GM19372 (cell line): ENCODE measurements at regions not wholly inside any gene's neighbourhood (a gene's known extent, or its start where the extent isn't known, plus 50 kb on each side); places are given as distances from the start of the nearest gene placed in this dataset.
"Not testable (repeated sequence)": the region's sequence is repeated elsewhere in the genome, so short reads cannot be mapped to it uniquely, and the experiment has no call there.

ENCODE experiments used
- ATAC-seq: cut with Tn5 transposase; IDR thresholded peaks from one replicate; pipeline ENCODE4 v1.9.1; 2021; ENCODE audit warnings: mild to moderate bottlenecking, low read depth, moderate library complexity; ENCODE audit not compliant: unreplicated experiment

DNA sequence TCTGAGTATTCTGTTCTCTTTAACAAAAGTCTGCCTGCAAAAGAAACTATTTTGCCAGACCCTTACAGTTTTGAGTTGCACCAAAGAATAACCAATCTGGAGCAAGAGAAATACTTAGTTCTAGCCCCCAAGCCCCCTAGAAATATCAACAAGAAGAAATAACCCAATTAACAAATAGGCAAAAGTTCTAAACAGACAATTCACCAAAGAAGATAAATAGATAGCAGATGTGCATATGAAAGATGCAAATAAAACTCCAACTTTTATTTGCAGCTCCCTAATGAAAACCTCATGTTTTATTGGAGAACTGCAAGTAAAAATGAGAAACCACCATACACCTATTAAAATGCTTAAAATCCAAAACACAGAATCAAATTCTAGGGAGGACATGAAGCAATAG lies 1308.0 kb downstream of the CDH11 start:
- ATAC-seq = no peak

DNA sequence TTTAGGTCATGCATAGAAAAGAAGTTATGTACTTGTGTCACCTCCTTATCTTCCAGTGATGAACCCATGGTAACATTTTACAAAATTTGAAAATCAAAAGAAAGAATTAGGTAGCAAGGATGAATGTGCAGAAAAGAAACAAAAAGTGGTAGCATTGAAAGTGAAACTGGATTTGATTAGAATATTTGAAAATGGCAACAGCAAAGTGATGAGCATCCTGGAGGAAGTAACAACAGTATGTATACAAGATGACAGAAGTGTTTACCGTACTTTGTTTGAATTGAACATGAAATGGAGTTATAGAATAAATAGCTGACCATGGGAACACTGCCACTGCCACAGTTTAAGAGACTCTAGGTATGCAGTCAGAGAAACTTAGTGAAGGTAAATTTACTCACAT lies 1313.1 kb downstream of the CDH11 start:
- no peak for ATAC-seq

DNA sequence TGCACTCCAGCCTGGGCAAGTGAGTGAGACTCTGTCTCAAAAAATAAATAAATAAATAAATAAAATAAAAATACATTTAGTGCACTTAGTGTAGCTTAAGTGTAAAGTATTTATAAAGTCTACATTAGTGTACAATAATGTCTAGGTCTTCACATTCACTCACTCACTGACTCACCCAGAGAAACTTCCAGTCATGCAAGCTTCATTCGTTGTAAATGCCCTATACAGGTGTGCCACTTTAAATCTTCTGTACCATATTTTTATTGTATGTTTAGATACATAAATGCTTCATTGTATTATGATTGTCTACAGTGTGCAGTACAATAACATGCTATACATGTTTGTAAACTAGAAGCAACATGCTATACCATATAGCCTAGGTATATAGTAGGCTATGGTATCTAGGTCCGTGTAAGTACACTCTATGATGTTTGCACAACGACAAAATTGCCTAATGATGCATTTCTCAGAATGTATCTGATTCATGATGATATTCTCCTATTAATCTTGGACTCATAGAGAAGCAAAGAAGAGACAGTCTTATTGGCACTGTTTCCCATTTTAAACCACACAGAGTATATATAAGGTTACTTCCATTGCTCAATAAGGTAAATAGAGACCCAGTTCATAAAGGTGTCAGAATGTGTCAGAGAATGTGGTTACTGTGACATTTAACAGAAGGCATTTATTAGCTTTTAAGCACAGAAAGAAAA lies 1314.9 kb downstream of the CDH11 start:
- ATAC-seq = no peak

DNA sequence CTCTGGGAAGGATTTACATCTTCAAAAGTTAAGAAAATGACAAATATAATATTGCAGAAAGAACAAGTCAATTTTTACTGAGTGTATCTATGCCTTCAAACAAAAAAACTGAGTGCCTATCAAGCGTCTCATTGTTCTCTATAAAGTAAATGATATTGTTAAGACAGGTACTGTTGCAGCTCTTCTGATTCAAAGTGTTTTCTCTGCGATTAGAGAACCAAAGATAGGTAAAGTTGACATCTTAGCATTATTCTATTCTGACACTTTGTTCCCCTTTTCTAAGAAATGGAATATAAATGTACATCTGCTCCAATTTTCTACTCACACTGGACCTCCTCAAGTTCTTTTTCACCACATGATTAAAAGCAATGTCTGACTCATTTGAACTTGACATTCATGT lies 1317.7 kb downstream of the CDH11 start:
- ATAC-seq = no peak

DNA sequence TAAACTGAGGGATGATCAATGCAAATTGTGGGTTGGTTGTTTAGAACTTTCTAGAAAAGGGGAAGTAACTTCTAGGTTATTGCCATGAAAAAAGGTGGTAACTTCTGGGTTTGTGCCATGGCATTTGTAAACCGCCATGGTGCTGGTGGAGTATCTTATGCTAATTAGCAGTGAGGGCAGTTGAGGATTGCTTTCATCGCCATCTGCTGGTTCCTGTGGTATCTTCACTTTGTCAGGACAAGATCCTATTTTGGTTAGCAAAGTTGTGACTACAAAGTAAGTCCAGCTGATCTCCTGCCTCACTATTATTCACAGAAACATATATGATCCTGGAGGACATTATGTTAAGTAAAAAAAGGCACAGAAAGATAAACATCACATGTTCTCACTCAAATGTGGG lies 1332.3 kb downstream of the CDH11 start:
- no peak for ATAC-seq

DNA sequence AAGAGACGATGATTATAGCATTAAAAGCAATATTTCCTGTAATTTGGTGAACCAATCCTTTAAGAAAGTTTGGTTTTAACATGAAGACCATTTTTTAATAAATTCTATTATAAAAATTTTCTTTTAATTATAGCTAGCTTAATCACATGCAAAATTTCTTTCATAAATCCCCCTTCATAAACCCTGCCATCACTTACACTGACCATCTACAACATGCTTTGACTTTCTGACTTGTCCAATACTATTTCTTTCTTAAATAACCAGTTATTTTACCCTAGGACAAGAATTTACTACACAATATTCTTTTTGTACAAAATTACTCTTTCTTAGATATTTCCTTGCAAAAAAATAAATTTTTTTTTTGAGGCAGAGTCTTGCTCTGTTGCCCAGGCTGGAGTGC lies 1334.8 kb downstream of the CDH11 start:
- ATAC-seq = no peak

DNA sequence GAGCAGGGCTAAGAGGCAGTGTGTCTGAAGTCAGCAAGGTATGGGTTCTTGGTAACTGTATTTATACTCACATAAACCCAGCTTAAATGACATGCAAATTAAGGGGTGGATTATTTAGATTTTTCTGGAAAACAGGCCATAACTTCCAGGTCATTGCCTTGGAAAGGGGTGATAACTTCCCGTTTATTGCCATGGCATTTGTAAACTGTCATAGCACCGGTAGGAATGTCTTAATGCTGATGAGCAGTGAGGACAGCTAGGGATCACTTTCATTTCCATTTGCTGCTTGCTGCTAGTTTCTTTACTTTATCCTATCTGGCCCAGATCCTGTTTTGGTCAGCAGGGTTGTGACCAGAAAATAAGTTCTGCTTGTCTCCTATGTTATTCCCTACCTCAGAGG lies 1336.7 kb downstream of the CDH11 start:
- ATAC-seq = no peak

DNA sequence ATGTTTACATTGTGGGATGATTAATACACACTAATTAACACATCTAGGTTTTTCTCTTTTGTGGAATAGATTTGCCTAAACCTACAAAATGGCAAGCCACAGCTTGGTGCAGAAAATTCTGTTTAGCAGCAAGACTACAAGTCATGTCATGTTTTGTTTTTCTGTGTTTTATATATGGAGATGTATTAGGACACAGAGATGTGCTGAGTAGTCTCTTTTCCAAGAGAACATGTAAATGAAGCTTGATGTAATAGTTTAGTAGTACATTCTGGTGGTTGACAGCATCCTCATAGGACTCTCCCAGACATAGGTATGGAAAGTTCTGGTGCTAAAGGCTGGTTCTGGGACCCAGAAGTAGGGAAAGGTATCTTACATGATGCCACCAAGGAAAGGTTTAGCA lies 1345.4 kb downstream of the CDH11 start:
- ATAC-seq = no peak

DNA sequence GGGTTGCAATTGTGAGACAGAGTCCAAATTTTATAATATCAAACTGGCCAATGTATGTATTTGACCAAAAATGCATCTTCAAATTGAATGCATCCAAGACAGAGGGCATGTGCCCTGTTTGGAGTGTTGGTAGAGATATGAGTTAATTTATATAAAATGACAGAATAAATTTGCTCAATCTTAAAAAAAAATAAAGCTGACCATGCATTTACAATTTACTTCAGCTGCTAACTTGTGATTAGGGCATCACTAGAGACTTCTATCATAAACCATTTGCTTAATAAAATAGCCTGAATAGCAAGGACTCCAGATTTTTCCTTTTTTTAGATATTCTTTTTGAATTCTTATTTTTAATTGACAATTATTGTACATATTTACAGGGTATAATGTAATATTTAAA lies 1345.8 kb downstream of the CDH11 start:
- no peak for ATAC-seq

DNA sequence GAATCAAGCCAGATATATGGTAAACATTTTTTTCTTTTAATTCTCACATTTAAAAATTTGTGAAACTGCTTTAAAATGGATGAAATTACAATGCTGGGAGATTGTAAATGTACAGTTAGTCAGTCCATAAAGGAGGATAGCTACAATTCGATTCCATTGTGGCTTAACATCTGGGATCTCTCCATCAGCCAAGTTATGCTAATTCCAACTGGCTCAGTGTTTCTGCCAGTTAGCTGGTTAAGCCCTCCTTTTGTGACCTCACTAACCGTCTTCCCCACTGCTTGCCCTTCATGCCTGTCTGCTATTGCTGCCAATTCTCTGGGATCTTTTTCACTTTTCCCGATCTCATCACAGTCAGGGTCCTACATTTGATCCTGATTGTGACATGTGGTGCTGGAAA lies 1347.6 kb downstream of the CDH11 start:
- ATAC-seq = no peak

DNA sequence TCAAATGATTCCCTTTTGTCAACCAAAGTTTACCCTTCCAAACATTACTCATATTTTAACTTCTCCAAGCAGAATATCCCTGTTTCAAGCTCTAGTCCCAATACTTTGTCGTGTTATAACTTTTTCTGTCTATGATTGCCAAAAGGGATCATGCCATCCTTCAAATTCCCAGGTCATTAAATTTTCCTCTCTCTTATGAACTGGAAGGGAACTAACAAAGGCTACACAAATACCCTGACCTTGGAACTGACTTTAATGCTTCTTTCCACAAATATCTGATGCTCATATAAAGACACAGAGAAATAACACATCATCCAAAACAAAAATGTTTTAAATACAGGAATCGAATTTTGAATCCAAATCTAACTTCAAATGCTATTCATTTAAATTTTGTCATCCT lies 1352.7 kb downstream of the CDH11 start:
- no peak for ATAC-seq

DNA sequence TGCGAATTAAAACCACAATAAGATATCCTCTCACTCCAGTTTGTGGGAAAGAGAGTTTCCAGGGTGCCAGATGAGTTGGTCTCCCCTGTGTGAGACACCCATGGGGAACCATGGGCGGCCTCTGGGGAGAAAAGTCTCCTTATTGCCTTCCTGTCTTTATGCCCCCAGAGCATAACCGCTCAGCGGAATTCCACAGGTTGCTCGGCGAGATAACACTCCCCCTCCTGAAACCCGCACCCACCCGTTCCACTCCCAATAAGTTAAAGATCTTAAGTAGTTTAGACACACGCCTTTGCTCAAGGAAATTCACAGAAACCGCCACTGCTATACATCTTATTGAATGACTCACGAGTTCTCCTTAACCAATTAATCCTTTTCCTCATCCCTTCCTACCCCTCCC lies 1361.6 kb downstream of the CDH11 start:
- not testable (repeated sequence) for ATAC-seq

DNA sequence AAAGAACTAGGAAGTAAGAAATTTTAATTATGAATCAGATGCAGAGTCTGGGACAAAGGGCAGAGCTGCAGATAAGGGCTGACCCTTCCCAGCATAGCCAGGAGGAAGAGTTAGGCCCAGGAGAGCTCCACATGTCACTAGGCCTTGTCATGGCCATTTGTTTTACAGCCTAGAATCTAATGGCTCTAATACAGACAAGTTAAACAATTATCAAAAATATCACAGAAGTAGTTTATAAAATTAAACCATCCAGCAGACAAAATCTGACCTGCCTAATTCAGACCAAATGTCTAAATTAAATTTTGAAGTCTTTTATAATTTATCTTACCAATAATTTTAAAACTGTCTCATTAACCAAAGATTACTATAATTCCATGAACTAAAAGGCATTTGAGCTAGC lies 1369.5 kb downstream of the CDH11 start:
- no peak for ATAC-seq

DNA sequence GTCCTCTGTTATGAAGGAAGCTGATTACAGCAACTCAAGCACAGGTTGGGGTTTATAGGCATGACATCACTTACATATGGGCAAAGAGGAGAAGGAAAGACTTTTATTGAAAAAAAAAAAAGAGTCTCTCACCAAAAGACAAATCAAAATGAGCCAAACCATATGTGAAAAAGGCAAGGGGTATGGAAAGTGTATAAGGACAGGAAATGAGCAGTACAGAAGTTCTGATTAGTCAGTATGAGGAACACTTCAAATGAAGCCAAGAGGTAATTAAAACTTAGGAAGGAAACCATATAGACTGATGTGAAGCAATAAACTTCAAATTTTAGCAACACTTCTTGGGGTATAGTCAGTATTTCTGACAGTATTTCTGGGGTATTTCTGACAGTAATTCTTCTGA lies 1372.6 kb downstream of the CDH11 start:
- no peak for ATAC-seq

DNA sequence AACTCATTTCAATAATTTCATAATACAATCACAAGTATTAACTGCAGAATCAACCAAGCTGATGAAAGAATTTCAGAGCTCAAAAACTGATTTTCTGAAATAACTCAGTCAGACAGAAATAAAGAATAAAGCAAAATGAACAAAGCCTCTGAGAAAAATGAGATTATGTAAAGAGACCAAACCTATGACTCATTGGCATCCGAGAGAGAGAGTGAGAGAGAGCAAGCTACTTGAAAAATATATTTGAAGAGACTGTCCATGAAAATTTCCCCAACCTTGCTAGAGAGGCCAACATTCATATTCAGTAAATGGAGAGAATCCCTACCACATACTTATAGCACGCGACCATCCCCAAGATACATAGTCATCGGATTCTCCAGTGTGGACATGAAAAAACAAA lies 1376.4 kb downstream of the CDH11 start:
- no peak for ATAC-seq

DNA sequence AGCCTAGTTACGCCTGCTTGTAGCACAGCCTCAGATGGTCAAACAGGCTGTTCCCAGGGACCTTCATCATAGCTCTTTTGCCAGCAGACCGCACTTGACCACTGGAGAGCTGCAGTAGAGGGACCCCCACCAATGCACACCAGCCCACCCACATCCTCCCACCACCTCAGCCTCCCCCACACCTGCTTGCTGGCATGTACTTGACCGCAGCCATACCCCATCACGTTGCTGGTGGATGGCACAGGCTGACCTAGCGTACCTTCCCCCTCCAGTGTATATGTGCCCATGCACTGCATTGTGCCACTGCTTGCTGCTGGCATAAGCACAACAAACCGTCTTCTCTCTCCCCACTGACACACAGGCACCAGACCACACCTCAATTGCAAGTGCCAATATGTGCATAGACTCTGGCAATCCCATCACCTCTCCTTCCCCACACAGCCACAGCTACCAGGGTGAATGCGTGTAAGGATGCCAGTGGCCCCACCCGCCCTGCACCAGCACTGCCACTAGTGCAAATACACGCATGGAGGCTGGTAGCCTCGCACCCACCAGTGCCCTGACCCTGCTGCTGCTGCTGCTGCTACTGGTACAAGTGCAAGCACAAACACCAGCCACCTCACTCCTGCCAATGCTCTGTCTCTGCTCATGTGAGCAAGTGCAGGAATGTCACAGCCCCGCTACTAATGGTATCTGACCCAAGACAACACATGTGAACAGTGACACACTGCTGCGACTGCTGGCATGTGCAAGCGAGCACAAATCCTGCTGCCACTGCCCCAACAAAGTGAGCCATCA lies 1377.6 kb downstream of the CDH11 start:
- ATAC-seq = no peak

DNA sequence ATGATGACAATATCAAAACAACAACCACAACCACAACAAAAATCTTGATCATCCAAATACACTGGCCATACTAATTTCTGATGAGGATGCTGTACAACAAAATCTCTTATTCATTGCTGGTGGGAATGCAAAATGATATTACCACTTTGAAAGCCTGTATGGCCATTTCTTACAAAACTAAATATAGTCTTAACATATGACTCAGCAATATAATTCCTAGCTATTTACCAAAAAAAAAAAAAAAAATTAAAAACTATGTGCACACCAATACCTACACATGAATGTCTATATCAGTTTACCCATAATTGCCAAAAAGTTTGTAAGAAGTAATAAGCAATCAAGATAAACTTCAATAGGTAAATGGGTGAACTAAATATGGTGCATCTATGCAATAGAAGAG lies 1379.7 kb downstream of the CDH11 start:
- ATAC-seq = no peak

DNA sequence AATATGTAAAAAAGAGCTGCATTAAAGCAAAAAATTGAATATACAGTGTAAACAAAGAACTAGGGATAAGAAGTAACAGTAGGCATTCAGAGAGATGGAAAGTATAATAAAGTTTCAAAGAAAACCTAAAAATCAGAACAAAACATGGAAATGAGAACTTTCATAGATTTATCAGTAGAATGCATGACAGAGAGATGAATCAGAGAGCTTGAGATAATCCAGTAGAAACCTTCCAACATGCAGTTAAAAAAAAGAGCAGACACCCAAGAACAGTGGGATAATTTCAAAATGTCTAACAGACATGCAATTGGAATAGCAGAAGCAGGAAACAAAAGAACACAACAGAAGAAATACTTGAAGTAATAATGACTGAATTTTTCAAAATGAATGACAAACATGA lies 1384.2 kb downstream of the CDH11 start:
- ATAC-seq = no peak

DNA sequence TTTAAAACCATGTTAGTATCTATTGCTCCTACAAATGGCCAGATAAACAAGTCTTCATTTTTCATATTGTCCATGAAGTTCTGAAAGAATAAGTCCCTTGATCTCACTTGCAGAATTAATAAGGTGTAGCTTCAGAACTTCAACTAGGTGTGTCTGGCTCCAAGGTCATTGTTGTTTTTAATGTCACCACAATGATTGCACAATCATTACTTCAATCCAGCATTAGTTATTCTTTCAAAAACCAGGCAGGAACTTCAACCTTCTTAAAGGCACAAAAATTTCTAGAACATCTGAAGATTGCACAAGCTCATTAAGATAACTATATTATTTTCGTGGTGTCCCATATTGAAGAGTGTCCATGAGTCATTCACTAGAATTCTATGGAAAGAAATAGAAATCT lies 1386.4 kb downstream of the CDH11 start:
- ATAC-seq = no peak

DNA sequence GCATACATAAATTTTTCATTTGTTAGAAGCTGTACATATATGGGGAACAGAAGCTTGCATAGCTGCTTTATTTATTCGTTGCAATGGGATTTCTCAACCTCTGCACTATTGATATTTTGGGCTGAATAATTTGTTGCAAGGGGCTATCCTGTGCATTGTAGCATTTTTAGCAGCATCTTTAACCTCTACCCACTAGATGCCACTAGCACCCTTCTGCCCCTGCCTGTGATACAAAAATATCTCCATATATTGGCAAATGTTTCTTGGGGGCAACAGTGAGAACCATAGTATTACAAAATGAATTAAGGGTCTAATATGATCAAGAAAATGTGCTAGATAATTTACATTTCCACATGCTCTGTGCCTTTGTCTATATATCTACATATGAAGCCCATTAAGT lies 1401.0 kb downstream of the CDH11 start:
- ATAC-seq = no peak

DNA sequence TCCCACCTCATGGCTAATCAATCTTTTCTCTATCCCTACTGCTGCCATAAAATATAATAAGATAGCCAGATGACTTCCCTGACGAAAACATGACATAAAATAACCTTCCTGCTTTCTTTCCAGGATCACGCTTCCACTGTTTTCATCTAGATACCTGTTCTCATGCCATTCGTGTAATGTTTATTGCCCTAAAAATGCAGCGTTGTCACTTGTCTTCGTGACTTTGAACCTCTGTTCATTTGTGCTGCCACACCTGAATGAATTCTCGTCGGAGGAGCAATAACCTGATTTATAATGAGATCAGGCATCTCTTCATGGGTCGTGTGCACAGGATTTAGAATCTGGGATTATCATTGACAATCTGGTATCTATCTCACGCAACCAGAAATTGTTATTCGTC lies 1401.9 kb downstream of the CDH11 start:
- no peak for ATAC-seq

DNA sequence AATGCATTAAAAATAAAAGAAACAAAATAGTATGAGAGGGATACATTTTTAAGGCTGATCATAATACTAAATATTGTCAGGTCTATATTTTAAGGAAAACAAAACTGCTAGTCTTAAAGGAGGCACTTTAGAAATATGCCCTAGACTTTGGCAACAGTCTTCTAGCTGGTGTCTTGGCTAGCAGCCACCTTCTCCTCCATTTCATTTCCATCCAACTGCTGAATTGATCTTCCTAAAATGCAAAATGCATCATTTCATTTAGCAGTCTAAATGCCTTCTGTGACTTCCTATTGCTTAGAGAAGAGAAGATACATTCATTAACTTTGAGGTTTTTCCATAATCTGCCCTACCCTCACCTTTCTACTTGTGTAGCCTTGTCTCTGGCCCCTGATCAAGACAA lies 1404.1 kb downstream of the CDH11 start:
- no peak for ATAC-seq
